HEK293 (cell line): ENCODE measurements at regions not wholly inside any gene's neighbourhood (a gene's known extent, or its start where the extent isn't known, plus 50 kb on each side); places are given as distances from the start of the nearest gene placed in this dataset.

ENCODE experiments used
- CTCF ChIA-PET: fragments of 350-600 bp; formaldehyde crosslinking; extraction: SDS; loops from one replicate; lab custom pipeline; 2021; ENCODE audit warnings: antibody characterized with exemption; lab: Yijun Ruan, JAX
- POLR2A ChIA-PET: fragments of 300-600 bp; formaldehyde crosslinking; extraction: SDS; loops from one replicate; lab custom pipeline; 2020; ENCODE audit warnings: antibody characterized with exemption, inconsistent platforms; lab: Yijun Ruan, JAX
- H3K27ac ChIP-seq: fragments of 200-500 bp; sonication (Bioruptor generic); 2 replicates; pipeline ENCODE4 v1.5.1; 2014; ENCODE audit warnings: low read depth, low read length, control low read depth, inconsistent platforms; ENCODE audit errors: extremely low read depth
- H3K36me3 ChIP-seq, 2 experiments: fragments of 200-500 bp in 1 of 2; sonication (Bioruptor generic) in 1 of 2; 1 replicate in 1 of 2; 2 replicates in 1 of 2; pipeline ENCODE4 v1.5.1; 2014 to 2017; ENCODE audit warnings: inconsistent platforms in 2 of 2, low read length in 2 of 2; ENCODE audit not compliant: control insufficient read depth in 2 of 2, insufficient read depth in 1 of 2
- H3K4me1 ChIP-seq: fragments of 200-500 bp; sonication (Bioruptor generic); 2 replicates; pipeline ENCODE4 v1.5.1; 2014; ENCODE audit warnings: mild to moderate bottlenecking, low read length, inconsistent platforms; ENCODE audit not compliant: control insufficient read depth, insufficient read depth
- H3K4me3 ChIP-seq: 2 replicates; pipeline ENCODE4 v1.5.1; 2011; ENCODE audit warnings: low read depth, mild to moderate bottlenecking, control low read depth, low read length, moderate library complexity
- H3K9me3 ChIP-seq: fragments of 200-500 bp; sonication (Bioruptor generic); 2 replicates; pipeline ENCODE4 v1.5.1; 2014; ENCODE audit warnings: low read depth, low read length, inconsistent platforms; ENCODE audit not compliant: control insufficient read depth, insufficient read depth
- KLF1 ChIP-seq: fragments of 450-650 bp; formaldehyde crosslinking; IDR thresholded peaks from 2 replicates; pipeline ENCODE4 v1.5.1; 2016; ENCODE audit warnings: missing biosample characterization, missing genetic modification characterization
- KLF16 ChIP-seq: fragments of 450-650 bp; formaldehyde crosslinking; IDR thresholded peaks from 2 replicates; pipeline ENCODE4 v1.5.1; 2017; ENCODE audit warnings: missing biosample characterization, missing genetic modification characterization
- KLF8 ChIP-seq: fragments of 450-650 bp; formaldehyde crosslinking; IDR thresholded peaks from 2 replicates; pipeline ENCODE4 v1.5.1; 2016; ENCODE audit warnings: missing biosample characterization, missing genetic modification characterization
- SP7 ChIP-seq: fragments of 450-650 bp; formaldehyde crosslinking; IDR thresholded peaks from 2 replicates; pipeline ENCODE4 v1.5.1; 2016; ENCODE audit warnings: missing biosample characterization, missing genetic modification characterization
- TCF7L2 ChIP-seq: IDR thresholded peaks from 2 replicates; pipeline ENCODE4 v1.6.1; 2011; ENCODE audit warnings: low read depth, mild to moderate bottlenecking, inconsistent platforms, low read length, moderate library complexity, borderline replicate concordance
- TRIM28 ChIP-seq: IDR thresholded peaks from 2 replicates; pipeline ENCODE4 v1.6.1; 2011; ENCODE audit warnings: low read length, control low read depth, borderline replicate concordance
- WT1 ChIP-seq: fragments of 450-650 bp; formaldehyde crosslinking; IDR thresholded peaks from 2 replicates; pipeline ENCODE4 v1.5.1; 2016; ENCODE audit warnings: missing biosample characterization, missing genetic modification characterization
- ZBTB17 ChIP-seq: fragments of 450-650 bp; formaldehyde crosslinking; IDR thresholded peaks from 2 replicates; pipeline ENCODE4 v1.5.1; 2016; ENCODE audit warnings: missing biosample characterization, missing genetic modification characterization
- ZBTB48 ChIP-seq: fragments of 450-650 bp; formaldehyde crosslinking; IDR thresholded peaks from 2 replicates; pipeline ENCODE4 v1.5.1; 2016; ENCODE audit warnings: missing biosample characterization, missing genetic modification characterization
- ZIC2 ChIP-seq: fragments of 450-650 bp; formaldehyde crosslinking; IDR thresholded peaks from 2 replicates; pipeline ENCODE4 v1.5.1; 2016; ENCODE audit warnings: missing biosample characterization, missing genetic modification characterization
- ZNF24 ChIP-seq: fragments of 450-650 bp; formaldehyde crosslinking; IDR thresholded peaks from 2 replicates; pipeline ENCODE4 v1.5.1; 2016; ENCODE audit warnings: missing biosample characterization, missing genetic modification characterization
- ZNF292 ChIP-seq: fragments of 450-650 bp; formaldehyde crosslinking; IDR thresholded peaks from 2 replicates; pipeline ENCODE4 v1.5.1; 2016; ENCODE audit warnings: low read depth, missing biosample characterization, missing genetic modification characterization, borderline replicate concordance
- ZNF335 ChIP-seq: fragments of 450-650 bp; formaldehyde crosslinking; conservative IDR thresholded peaks from 2 replicates; pipeline ENCODE4 v1.5.1; 2016; ENCODE audit warnings: missing biosample characterization, missing genetic modification characterization
- ZNF366 ChIP-seq: fragments of 450-650 bp; formaldehyde crosslinking; conservative IDR thresholded peaks from 2 replicates; pipeline ENCODE4 v1.5.1; 2016; ENCODE audit warnings: missing biosample characterization, missing genetic modification characterization
- ZNF394 ChIP-seq: fragments of 450-650 bp; formaldehyde crosslinking; IDR thresholded peaks from 2 replicates; pipeline ENCODE4 v1.5.1; 2016; ENCODE audit warnings: missing biosample characterization, missing genetic modification characterization, mild to moderate bottlenecking, moderate library complexity, borderline replicate concordance
- ZSCAN16 ChIP-seq: fragments of 450-650 bp; formaldehyde crosslinking; IDR thresholded peaks from 2 replicates; pipeline ENCODE4 v1.5.1; 2016; ENCODE audit warnings: missing biosample characterization, missing genetic modification characterization
- TF ChIP-seq, protein P1 (sequence below): fragments of 450-650 bp; formaldehyde crosslinking; conservative IDR thresholded peaks from 2 replicates; pipeline ENCODE4 v1.5.1; 2016; ENCODE audit warnings: low read depth, missing biosample characterization, missing genetic modification characterization
- TF ChIP-seq, protein P2 (sequence below): fragments of 450-650 bp; formaldehyde crosslinking; IDR thresholded peaks from 2 replicates; pipeline ENCODE4 v1.5.1; 2016; ENCODE audit warnings: missing biosample characterization, missing genetic modification characterization, borderline replicate concordance
- TF ChIP-seq, protein P3 (sequence below): sonication (generic); formaldehyde crosslinking; IDR thresholded peaks from 2 replicates; pipeline ENCODE4 v1.8.1; 2022; ENCODE audit warnings: mild to moderate bottlenecking, moderate library complexity, missing genetic modification reagents
- TF ChIP-seq, protein P4 (sequence below): fragments of 450-650 bp; formaldehyde crosslinking; IDR thresholded peaks from 2 replicates; pipeline ENCODE4 v1.5.1; 2016; ENCODE audit warnings: missing biosample characterization, missing genetic modification characterization
- TF ChIP-seq, protein P5 (sequence below): fragments of 450-650 bp; formaldehyde crosslinking; IDR thresholded peaks from 2 replicates; pipeline ENCODE4 v1.5.1; 2017; ENCODE audit warnings: missing biosample characterization, missing genetic modification characterization
- TF ChIP-seq, protein P6 (sequence below): fragments of 450-650 bp; formaldehyde crosslinking; IDR thresholded peaks from 2 replicates; pipeline ENCODE4 v1.5.1; 2016; ENCODE audit warnings: missing biosample characterization, missing genetic modification characterization
- TF ChIP-seq, protein P7 (sequence below): IDR thresholded peaks from 2 replicates; pipeline ENCODE4 v1.6.1; 2011; ENCODE audit warnings: mild to moderate bottlenecking, low read depth, low read length, borderline replicate concordance

DNA sequence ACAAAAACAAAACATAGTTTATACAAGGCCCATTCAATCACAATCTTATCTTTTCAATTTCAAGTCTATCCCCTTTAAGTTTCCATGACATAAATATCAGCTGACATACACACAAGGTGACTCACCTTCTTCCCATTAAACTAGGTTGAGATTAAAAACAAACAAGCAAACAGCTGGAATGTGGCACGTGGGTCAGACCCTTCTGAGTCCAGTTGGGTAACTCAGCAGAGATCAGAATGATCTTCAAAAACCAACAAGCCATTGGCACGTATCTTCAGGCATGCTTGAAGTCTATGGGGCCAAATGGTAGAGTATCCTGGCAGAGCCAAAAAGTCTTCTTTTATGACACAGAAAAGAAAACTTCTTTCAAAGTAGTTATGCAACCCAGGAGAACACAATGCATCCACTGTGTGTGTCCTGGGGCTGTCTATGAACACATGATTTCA lies 603.5 kb upstream of the CITED2 start:
- H3K9me3 ChIP-seq, result no peaks in the 10 kb centered on the region
- no peaks in the 10 kb centered on the region for H3K36me3 ChIP-seq
- POLR2A ChIA-PET, result interaction anchor here (1.5 kb wide), 1 partner anchor 603 kb away, joined by 9 read pairs; the partner anchor contains the start of gene CITED2
- peaks cover 13% of the 10 kb centered on the region for H3K4me1 ChIP-seq
- no peak overlapping the region for H3K4me3 ChIP-seq
- H3K27ac ChIP-seq, result no peak overlapping the region
- CTCF ChIA-PET, result interaction anchor here (0.5 kb wide), 1 partner anchor 626 kb away, joined by 3 read pairs; no protein-coding TSS in a partner anchor
- TF ChIP-seq SP7 (peak; percentile 65), WT1 (tag by site-specific recombination) (0 out of 2 replicates have a peak, but pooled peaks have one; percentile 38), ZIC2 (tag by site-specific recombination) (peak; percentile 50), TCF7L2 (peak; percentile 46; the same call in 1 of the 2 replicates), ZNF394 (tag by site-specific recombination) (peak; percentile 64; the same call in 1 of the 2 replicates), ZNF24 (peak; percentile 66; the same call in 1 of the 2 replicates), KLF16 (tag by site-specific recombination) (no peak), ZNF335 (tag by site-specific recombination) (peak; percentile 56), ZNF366 (tag by site-specific recombination) (peak; percentile 94), ZSCAN16 (no peak), KLF8 (tag by site-specific recombination) (peak; percentile 47; the same call in 1 of the 2 replicates), TRIM28 (peak; percentile 93; the same call in 1 of the 2 replicates), KLF1 (no peak), ZBTB48 (tag by site-specific recombination) (no peak), ZNF292 (tag by site-specific recombination) (no peak), ZBTB17 (tag by site-specific recombination) (no peak; the same call in 1 of the 2 replicates)
- TF ChIP-seq, protein P1, sequence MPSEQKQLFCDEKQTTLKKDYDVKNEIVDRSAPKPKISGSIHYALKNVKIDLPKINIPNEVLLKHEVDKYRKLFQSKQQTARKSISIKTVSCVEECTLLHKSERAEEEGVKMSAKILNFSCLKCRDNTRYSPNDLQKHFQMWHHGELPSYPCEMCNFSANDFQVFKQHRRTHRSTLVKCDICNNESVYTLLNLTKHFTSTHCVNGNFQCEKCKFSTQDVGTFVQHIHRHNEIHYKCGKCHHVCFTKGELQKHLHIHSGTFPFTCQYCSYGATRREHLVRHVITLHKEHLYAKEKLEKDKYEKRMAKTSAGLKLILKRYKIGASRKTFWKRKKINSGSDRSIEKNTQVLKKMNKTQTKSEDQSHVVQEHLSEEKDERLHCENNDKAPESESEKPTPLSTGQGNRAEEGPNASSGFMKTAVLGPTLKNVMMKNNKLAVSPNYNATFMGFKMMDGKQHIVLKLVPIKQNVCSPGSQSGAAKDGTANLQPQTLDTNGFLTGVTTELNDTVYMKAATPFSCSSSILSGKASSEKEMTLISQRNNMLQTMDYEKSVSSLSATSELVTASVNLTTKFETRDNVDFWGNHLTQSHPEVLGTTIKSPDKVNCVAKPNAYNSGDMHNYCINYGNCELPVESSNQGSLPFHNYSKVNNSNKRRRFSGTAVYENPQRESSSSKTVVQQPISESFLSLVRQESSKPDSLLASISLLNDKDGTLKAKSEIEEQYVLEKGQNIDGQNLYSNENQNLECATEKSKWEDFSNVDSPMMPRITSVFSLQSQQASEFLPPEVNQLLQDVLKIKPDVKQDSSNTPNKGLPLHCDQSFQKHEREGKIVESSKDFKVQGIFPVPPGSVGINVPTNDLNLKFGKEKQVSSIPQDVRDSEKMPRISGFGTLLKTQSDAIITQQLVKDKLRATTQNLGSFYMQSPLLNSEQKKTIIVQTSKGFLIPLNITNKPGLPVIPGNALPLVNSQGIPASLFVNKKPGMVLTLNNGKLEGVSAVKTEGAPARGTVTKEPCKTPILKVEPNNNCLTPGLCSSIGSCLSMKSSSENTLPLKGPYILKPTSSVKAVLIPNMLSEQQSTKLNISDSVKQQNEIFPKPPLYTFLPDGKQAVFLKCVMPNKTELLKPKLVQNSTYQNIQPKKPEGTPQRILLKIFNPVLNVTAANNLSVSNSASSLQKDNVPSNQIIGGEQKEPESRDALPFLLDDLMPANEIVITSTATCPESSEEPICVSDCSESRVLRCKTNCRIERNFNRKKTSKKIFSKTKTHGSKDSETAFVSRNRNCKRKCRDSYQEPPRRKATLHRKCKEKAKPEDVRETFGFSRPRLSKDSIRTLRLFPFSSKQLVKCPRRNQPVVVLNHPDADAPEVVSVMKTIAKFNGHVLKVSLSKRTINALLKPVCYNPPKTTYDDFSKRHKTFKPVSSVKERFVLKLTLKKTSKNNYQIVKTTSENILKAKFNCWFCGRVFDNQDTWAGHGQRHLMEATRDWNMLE, result 0 out of 2 replicates have a peak, but pooled peaks have one; percentile 23
- TF ChIP-seq, protein P2, sequence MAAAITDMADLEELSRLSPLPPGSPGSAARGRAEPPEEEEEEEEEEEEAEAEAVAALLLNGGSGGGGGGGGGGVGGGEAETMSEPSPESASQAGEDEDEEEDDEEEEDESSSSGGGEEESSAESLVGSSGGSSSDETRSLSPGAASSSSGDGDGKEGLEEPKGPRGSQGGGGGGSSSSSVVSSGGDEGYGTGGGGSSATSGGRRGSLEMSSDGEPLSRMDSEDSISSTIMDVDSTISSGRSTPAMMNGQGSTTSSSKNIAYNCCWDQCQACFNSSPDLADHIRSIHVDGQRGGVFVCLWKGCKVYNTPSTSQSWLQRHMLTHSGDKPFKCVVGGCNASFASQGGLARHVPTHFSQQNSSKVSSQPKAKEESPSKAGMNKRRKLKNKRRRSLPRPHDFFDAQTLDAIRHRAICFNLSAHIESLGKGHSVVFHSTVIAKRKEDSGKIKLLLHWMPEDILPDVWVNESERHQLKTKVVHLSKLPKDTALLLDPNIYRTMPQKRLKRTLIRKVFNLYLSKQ (tag by site-specific recombination), result no peak
- TF ChIP-seq, protein P3, sequence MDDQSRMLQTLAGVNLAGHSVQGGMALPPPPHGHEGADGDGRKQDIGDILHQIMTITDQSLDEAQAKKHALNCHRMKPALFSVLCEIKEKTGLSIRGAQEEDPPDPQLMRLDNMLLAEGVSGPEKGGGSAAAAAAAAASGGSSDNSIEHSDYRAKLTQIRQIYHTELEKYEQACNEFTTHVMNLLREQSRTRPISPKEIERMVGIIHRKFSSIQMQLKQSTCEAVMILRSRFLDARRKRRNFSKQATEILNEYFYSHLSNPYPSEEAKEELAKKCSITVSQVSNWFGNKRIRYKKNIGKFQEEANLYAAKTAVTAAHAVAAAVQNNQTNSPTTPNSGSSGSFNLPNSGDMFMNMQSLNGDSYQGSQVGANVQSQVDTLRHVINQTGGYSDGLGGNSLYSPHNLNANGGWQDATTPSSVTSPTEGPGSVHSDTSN (CRISPR knock-in tag), result no peak
- TF ChIP-seq, protein P4, sequence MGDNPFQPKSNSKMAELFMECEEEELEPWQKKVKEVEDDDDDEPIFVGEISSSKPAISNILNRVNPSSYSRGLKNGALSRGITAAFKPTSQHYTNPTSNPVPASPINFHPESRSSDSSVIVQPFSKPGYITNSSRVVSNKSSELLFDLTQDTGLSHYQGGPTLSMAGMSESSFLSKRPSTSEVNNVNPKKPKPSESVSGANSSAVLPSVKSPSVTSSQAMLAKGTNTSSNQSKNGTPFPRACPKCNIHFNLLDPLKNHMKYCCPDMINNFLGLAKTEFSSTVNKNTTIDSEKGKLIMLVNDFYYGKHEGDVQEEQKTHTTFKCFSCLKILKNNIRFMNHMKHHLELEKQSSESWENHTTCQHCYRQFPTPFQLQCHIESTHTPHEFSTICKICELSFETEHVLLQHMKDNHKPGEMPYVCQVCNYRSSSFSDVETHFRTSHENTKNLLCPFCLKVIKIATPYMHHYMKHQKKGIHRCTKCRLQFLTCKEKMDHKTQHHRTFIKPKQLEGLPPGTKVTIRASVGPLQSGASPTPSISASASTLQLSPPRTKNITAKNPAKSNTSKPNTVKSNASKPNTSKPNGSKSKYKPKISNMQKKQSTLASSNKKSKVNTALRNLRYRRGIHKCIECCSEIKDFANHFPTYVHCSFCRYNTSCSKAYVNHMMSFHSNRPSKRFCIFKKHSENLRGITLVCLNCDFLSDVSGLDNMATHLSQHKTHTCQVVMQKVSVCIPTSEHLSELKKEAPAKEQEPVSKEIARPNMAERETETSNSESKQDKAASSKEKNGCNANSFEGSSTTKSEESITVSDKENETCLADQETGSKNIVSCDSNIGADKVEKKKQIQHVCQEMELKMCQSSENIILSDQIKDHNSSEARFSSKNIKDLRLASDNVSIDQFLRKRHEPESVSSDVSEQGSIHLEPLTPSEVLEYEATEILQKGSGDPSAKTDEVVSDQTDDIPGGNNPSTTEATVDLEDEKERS (tag by site-specific recombination), result peak; percentile 85; the same call in 1 of the 2 replicates
- TF ChIP-seq, protein P5, sequence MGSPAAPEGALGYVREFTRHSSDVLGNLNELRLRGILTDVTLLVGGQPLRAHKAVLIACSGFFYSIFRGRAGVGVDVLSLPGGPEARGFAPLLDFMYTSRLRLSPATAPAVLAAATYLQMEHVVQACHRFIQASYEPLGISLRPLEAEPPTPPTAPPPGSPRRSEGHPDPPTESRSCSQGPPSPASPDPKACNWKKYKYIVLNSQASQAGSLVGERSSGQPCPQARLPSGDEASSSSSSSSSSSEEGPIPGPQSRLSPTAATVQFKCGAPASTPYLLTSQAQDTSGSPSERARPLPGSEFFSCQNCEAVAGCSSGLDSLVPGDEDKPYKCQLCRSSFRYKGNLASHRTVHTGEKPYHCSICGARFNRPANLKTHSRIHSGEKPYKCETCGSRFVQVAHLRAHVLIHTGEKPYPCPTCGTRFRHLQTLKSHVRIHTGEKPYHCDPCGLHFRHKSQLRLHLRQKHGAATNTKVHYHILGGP (tag by site-specific recombination), result peak; percentile 78
- TF ChIP-seq, protein P6, sequence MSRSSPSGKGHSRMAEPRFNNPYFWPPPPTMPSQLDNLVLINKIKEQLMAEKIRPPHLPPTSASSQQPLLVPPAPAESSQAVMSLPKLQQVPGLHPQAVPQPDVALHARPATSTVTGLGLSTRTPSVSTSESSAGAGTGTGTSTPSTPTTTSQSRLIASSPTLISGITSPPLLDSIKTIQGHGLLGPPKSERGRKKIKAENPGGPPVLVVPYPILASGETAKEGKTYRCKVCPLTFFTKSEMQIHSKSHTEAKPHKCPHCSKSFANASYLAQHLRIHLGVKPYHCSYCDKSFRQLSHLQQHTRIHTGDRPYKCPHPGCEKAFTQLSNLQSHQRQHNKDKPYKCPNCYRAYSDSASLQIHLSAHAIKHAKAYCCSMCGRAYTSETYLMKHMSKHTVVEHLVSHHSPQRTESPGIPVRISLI (tag by site-specific recombination), result peak; percentile 37; the same call in 1 of the 2 replicates
- TF ChIP-seq, protein P7, sequence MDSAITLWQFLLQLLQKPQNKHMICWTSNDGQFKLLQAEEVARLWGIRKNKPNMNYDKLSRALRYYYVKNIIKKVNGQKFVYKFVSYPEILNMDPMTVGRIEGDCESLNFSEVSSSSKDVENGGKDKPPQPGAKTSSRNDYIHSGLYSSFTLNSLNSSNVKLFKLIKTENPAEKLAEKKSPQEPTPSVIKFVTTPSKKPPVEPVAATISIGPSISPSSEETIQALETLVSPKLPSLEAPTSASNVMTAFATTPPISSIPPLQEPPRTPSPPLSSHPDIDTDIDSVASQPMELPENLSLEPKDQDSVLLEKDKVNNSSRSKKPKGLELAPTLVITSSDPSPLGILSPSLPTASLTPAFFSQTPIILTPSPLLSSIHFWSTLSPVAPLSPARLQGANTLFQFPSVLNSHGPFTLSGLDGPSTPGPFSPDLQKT, result no peak
